ENCODE measurements at regions not wholly inside any gene's neighbourhood (a gene's known extent, or its start where the extent isn't known, plus 50 kb on each side); places are given as distances from the start of the nearest gene placed in this dataset.
"Not testable (repeated sequence)": the region's sequence is repeated elsewhere in the genome, so short reads cannot be mapped to it uniquely, and the experiment has no call there.

DNA sequence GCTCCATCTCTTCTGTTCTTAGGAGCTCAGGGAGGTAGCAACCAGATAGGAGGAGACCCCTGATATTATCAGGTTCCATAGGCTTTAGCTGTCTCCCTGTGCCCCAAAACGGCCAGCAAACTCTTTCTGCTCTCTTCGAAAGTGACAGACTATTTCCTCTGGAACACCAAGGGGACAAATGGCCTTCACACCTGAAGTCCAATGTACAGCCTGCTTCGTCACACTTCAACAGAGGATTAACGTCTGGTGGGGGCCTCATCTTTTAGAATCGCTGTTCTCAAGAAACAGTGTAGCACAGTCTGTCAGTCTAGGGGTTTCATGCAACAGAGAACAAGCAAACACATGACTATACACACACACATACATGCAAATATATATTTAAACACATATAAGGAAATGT lies 152.4 kb upstream of the SETMAR start:
- no peak for TF ChIP-seq CTCF (IDR thresholded peaks at IDR 0.05; ENCODE audit: control insufficient read depth, insufficient read depth, low read depth, low read length, missing control alignments)
- no peak overlapping the region for H3K4me3 ChIP-seq (ENCODE audit: control insufficient read depth, low read depth, low read length)
- DNase-seq (ENCODE audit: low read depth), result no peak

DNA sequence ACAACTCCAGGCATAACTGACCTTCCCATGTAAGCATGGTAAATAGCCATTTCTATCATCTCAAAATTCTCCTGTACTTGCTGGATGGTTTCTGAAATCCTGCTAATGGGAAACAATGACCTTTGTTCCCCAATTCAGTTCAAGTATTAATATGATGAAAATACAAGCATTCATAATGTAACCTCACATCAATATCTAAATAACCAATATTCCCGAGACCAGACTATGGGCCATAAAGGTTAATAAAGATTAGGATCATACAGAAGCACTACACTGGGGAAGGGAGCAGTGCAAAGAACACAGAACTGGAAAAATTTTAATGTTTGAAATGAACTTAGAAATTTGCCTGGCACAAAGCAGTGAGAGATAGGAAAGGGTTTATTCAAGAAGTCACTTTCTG lies 151.3 kb upstream of the SETMAR start:
- TF ChIP-seq CTCF (IDR thresholded peaks at IDR 0.05; ENCODE audit: control insufficient read depth, insufficient read depth, low read depth, low read length, missing control alignments), result no peak
- H3K4me3 ChIP-seq (ENCODE audit: control insufficient read depth, low read depth, low read length), result no peak overlapping the region
- no peak for DNase-seq (ENCODE audit: low read depth)

DNA sequence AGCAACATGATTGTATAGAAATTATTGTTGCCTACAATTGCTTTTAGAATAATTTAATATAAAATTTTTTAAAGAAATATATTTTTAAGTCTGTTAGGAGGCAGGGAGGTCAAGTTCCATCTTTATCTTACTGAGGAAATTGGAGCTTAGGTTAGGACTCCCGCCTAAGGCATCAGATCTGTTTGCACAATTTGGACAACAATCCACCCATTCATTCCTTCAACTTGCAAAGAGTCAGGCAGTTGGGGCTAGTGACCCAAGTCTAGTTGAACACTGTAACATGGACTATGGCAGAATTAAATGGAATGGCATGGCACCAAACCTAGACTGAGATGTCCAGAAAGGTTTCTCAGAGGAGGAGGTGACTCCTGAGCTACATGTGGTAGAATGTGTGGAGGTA lies 149.4 kb upstream of the SETMAR start:
- H3K4me3 ChIP-seq (ENCODE audit: control insufficient read depth, low read depth, low read length), result no peak overlapping the region
- TF ChIP-seq CTCF (IDR thresholded peaks at IDR 0.05; ENCODE audit: control insufficient read depth, insufficient read depth, low read depth, low read length, missing control alignments), result no peak
- no peak for DNase-seq (ENCODE audit: low read depth)

DNA sequence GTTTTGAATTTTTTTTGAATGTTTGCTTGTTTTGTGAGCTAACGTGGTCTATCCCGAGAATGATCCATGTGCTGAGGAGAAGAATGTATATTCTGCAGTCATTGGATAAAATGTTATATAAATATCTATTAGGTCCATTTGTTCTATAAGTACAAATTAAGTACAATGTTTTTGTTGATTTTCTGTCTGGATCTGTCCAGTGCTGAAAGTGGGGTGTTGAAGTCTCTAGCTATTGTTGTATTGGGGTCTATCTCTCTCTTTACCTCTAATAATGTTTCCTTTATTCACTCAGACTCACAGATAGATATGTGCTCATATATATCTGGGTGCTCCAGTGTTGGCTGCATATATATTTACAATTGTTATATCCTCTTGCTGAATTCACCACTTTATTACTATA lies 144.8 kb upstream of the SETMAR start:
- no peak overlapping the region for H3K4me3 ChIP-seq (ENCODE audit: control insufficient read depth, low read depth, low read length)
- TF ChIP-seq CTCF (IDR thresholded peaks at IDR 0.05; ENCODE audit: control insufficient read depth, insufficient read depth, low read depth, low read length, missing control alignments), result no peak
- DNase-seq (ENCODE audit: low read depth), result no peak

DNA sequence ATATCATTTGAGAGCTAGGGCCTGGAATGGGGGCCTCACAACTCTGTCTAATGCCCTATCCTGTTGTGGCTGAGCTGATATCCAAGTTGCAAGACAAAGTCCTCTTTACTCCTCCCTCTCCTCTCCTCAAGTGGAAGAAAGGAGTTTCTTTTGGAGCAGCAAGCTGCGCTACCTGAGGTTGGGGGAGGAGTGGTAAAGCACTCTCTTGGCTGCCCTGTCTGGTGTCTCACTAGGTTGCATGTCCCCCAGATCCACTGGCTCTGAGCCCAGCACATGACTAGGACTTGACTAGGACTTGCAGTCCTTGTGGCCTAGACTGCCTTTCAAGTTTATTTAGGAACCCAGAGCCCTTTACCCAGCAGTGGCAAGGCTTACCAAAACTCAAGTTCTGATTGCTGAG lies 141.1 kb upstream of the SETMAR start:
- DNase-seq (ENCODE audit: low read depth), result no peak
- H3K4me3 ChIP-seq (ENCODE audit: control insufficient read depth, low read depth, low read length), result no peak overlapping the region
- TF ChIP-seq CTCF (IDR thresholded peaks at IDR 0.05; ENCODE audit: control insufficient read depth, insufficient read depth, low read depth, low read length, missing control alignments), result no peak

DNA sequence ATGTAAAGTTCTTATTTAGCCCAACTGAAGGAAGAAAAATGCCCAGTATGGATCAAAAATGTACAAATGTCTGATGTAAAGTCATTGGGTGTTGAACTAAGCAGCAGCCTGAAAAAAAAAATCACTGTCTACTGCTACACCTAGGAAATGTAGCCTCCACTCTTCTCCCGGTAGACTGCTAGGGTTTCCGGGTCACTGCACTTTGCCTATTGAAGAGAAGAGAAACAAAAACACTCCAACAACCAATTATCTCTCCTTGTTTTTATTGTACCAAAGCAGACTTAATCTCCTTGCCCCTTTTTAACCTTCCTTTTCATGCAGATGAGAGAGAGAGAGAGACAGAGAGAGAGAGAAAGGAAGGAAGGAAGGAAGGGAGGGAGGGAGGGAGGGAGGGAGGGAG lies 140.2 kb upstream of the SETMAR start:
- DNase-seq (ENCODE audit: low read depth), result no peak
- no peak for TF ChIP-seq CTCF (IDR thresholded peaks at IDR 0.05; ENCODE audit: control insufficient read depth, insufficient read depth, low read depth, low read length, missing control alignments)
- H3K4me3 ChIP-seq (ENCODE audit: control insufficient read depth, low read depth, low read length), result no peak overlapping the region

- H3K4me3 ChIP-seq (ENCODE audit: control insufficient read depth, low read depth, low read length), result no peak overlapping the region
- no peak for TF ChIP-seq CTCF (IDR thresholded peaks at IDR 0.05; ENCODE audit: control insufficient read depth, insufficient read depth, low read depth, low read length, missing control alignments)
- no peak for DNase-seq (ENCODE audit: low read depth)
Observed at GRCh38 chr3:4166540-4166939, 136.6 kb upstream of the SETMAR start.

GRCh38 chr3:4167230-4167629 lies 135.9 kb upstream of the SETMAR start:
- H3K4me3 ChIP-seq (ENCODE audit: control insufficient read depth, low read depth, low read length); DNase-seq (ENCODE audit: low read depth): not testable (repeated sequence)

Data from AG09309 (cell line).